ENCODE measurements at regions not wholly inside any gene's neighbourhood (a gene's known extent, or its start where the extent isn't known, plus 50 kb on each side); places are given as distances from the start of the nearest gene placed in this dataset.

DNA sequence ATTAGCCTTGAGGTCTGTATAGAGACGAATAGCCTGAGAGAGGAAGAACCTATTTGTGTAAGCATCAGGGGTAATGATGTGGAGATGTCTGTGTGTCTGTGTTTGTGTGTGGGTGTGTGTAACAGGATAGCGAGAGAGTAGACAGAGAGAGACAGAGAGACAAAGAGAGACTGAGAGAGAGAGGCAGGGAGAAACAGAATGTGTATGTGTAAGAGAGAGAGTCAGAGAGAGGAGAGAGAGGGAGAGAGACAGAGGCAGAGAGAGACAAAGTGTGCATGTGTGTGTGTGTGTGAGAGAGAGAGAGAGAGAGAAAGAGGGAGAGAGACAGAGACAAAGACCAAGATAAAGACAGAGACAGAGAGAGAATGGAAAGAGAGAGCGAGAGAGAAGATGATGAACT lies 396.1 kb downstream of the PAX1 start:
- TF ChIP-seq SUZ12 (IDR thresholded peaks at IDR 0.05; ENCODE audit: extremely low read depth, insufficient read depth, insufficient read length) (no peak), YY1 (IDR thresholded peaks at IDR 0.05; ENCODE audit: insufficient read depth, insufficient read length) (no peak), ZNF274 (IDR thresholded peaks at IDR 0.05; ENCODE audit: low read depth, low read length) (no peak)
